WTC11 (cell line): ENCODE measurements at regions not wholly inside any gene's neighbourhood (a gene's known extent, or its start where the extent isn't known, plus 50 kb on each side); places are given as distances from the start of the nearest gene placed in this dataset.
A peak's percentile ranks its signal among the peaks of the same experiment; 100 is the strongest.

ENCODE experiments used
- ATAC-seq: fragments of 200-7000 bp; cut with Tn5 transposase; 2 replicates; pipeline ENCODE4 v1.10.0; 2021; ENCODE audit warnings: mild to moderate bottlenecking, moderate library complexity
- CTCF ChIA-PET: fragments of 300-600 bp; sonication (Branson Sonifier 250); formaldehyde crosslinking; loops from one replicate; lab custom pipeline; 2021; ENCODE audit warnings: antibody characterized with exemption; lab: Charles Lee
- POLR2A ChIA-PET: fragments of 350-600 bp; sonication (Branson Sonifier 250); formaldehyde crosslinking; loops from one replicate; lab custom pipeline; 2021; ENCODE audit warnings: antibody characterized with exemption; lab: Charles Lee
- DNase-seq: peaks from one replicate; pipeline ENCODE4 v3.0.0; 2021; ENCODE audit warnings: low spot score
- H3K27ac Mint-ChIP-seq: 2 replicates; pipeline ENCODE4 v1.8.0; 2021; ENCODE audit warnings: mixed read lengths
- H3K27me3 Mint-ChIP-seq: 2 replicates; pipeline ENCODE4 v1.8.0; 2021; ENCODE audit warnings: low read depth, mild to moderate bottlenecking, moderate library complexity, mixed read lengths
- H3K36me3 Mint-ChIP-seq: 2 replicates; pipeline ENCODE4 v1.8.0; 2021; ENCODE audit warnings: mixed read lengths
- H3K4me1 Mint-ChIP-seq: 2 replicates; pipeline ENCODE4 v1.8.0; 2022; ENCODE audit warnings: mixed read lengths
- H3K4me3 Mint-ChIP-seq: 2 replicates; pipeline ENCODE4 v1.8.0; 2021; ENCODE audit warnings: mild to moderate bottlenecking, moderate library complexity, mixed read lengths
- H3K9me3 Mint-ChIP-seq: 2 replicates; pipeline ENCODE4 v1.8.0; 2021; ENCODE audit warnings: mixed read lengths
- AFF4 ChIP-seq: sonication (generic); formaldehyde crosslinking; IDR thresholded peaks from 2 replicates; pipeline ENCODE4 v1.8.1; 2023; ENCODE audit warnings: mild to moderate bottlenecking, missing genetic modification reagents, borderline replicate concordance
- ATF6 ChIP-seq: sonication (generic); formaldehyde crosslinking; IDR thresholded peaks from 2 replicates; pipeline ENCODE4 v1.8.1; 2023; ENCODE audit warnings: mild to moderate bottlenecking, missing genetic modification reagents
- E2F1 ChIP-seq: sonication (generic); formaldehyde crosslinking; IDR thresholded peaks from 2 replicates; pipeline ENCODE4 v1.8.0; 2022; ENCODE audit warnings: mild to moderate bottlenecking, missing genetic modification reagents
- E2F5 ChIP-seq: sonication (generic); formaldehyde crosslinking; IDR thresholded peaks from 2 replicates; pipeline ENCODE4 v1.8.1; 2022; ENCODE audit warnings: mild to moderate bottlenecking, moderate library complexity, missing genetic modification reagents
- ETV6 ChIP-seq: sonication (generic); formaldehyde crosslinking; IDR thresholded peaks from 2 replicates; pipeline ENCODE4 v1.8.1; 2022; ENCODE audit warnings: mild to moderate bottlenecking, missing genetic modification reagents
- FOXP1 ChIP-seq: sonication (generic); formaldehyde crosslinking; IDR thresholded peaks from 2 replicates; pipeline ENCODE4 v1.8.0; 2022; ENCODE audit warnings: missing genetic modification reagents, mild to moderate bottlenecking, moderate library complexity, borderline replicate concordance
- GABPB1 ChIP-seq: sonication (generic); formaldehyde crosslinking; IDR thresholded peaks from 2 replicates; pipeline ENCODE4 v1.8.1; 2023; ENCODE audit warnings: mild to moderate bottlenecking, missing genetic modification reagents
- JUN ChIP-seq: sonication (generic); formaldehyde crosslinking; IDR thresholded peaks from 2 replicates; pipeline ENCODE4 v1.8.0; 2023; ENCODE audit warnings: mild to moderate bottlenecking, missing genetic modification reagents
- MLX ChIP-seq: sonication (generic); formaldehyde crosslinking; IDR thresholded peaks from 2 replicates; pipeline ENCODE4 v1.8.1; 2023; ENCODE audit warnings: mild to moderate bottlenecking, missing genetic modification reagents, moderate library complexity
- NFATC4 ChIP-seq: fragments of 250-450 bp; sonication (Bioruptor Pico); IDR thresholded peaks from 2 replicates; pipeline ENCODE4 v1.9.0; 2021; ENCODE audit warnings: mild to moderate bottlenecking
- PRRX2 ChIP-seq: fragments of 250-450 bp; sonication (Bioruptor Pico); IDR thresholded peaks from 2 replicates; pipeline ENCODE4 v1.8.0; 2021; ENCODE audit warnings: mild to moderate bottlenecking
- TP53 ChIP-seq: sonication (generic); formaldehyde crosslinking; IDR thresholded peaks from 2 replicates; pipeline ENCODE4 v1.8.1; 2023; ENCODE audit warnings: mild to moderate bottlenecking, missing genetic modification reagents
- ZNF396 ChIP-seq: fragments of 250-450 bp; sonication (Bioruptor Pico); IDR thresholded peaks from 2 replicates; pipeline ENCODE4 v1.8.0; 2021; ENCODE audit warnings: mild to moderate bottlenecking, moderate library complexity, borderline replicate concordance
- ZNF425 ChIP-seq: fragments of 250-450 bp; sonication (Bioruptor Pico); conservative IDR thresholded peaks from 2 replicates; pipeline ENCODE4 v1.9.0; 2021; ENCODE audit warnings: mild to moderate bottlenecking
- ZNF512 ChIP-seq: sonication (generic); formaldehyde crosslinking; IDR thresholded peaks from 2 replicates; pipeline ENCODE4 v1.8.1; 2022; ENCODE audit warnings: missing genetic modification reagents, borderline replicate concordance
- ZNF671 ChIP-seq: fragments of 250-450 bp; sonication (Bioruptor Pico); IDR thresholded peaks from 2 replicates; pipeline ENCODE4 v1.8.0; 2021; ENCODE audit warnings: mild to moderate bottlenecking

GRCh38 chr12:105831372-105831771 is 307.4 kb downstream of the NUAK1 start:
- ChIA-PET POLR2A (interaction anchor here (0.7 kb wide), 1 partner anchor 553 kb away, joined by 3 read pairs; no protein-coding TSS in a partner anchor), CTCF (no interaction called here)
- Mint-ChIP-seq H3K27me3 (peaks cover 3% of the 10 kb centered on the region; the same call in 1 of the 2 replicates), H3K36me3 (no peaks in the 10 kb centered on the region), H3K9me3 (peaks cover 6% of the 10 kb centered on the region; the same call in 1 of the 2 replicates), H3K4me3 (no peak overlapping the region), H3K27ac (no peak overlapping the region), H3K4me1 (no peaks in the 10 kb centered on the region)
- TF ChIP-seq ZNF512 = no peak
- TF ChIP-seq AFF4 = no peak
- no peak for TF ChIP-seq MLX (CRISPR knock-in tag)
- no peak for TF ChIP-seq ZNF425 (CRISPR knock-in tag)
- TF ChIP-seq GABPB1 (CRISPR knock-in tag) = no peak
- TF ChIP-seq TP53 (CRISPR knock-in tag) = no peak
- no peak for TF ChIP-seq PRRX2
- no peak for TF ChIP-seq NFATC4 (CRISPR knock-in tag)
- no peak for TF ChIP-seq E2F5 (CRISPR knock-in tag)
- TF ChIP-seq ZNF396 (CRISPR knock-in tag) = no peak
- TF ChIP-seq ETV6 (CRISPR knock-in tag) = no peak
- TF ChIP-seq ATF6 (CRISPR knock-in tag) = no peak
- TF ChIP-seq JUN (CRISPR knock-in tag) = no peak
- TF ChIP-seq ZNF671 (CRISPR knock-in tag) = no peak
- no peak for TF ChIP-seq E2F1 (CRISPR knock-in tag)
- TF ChIP-seq FOXP1 (CRISPR knock-in tag) = no peak
- peak; percentile 74 for ATAC-seq
- DNase-seq = peak; percentile 15
